ENCODE measurements at regions not wholly inside any gene's neighbourhood (a gene's known extent, or its start where the extent isn't known, plus 50 kb on each side); places are given as distances from the start of the nearest gene placed in this dataset.

GRCh38 chr3:87082796-87083440 is 92.0 kb upstream of the VGLL3 start (continued):
- TF ChIP-seq HMG20A (CRISPR knock-in tag; IDR thresholded peaks at IDR 0.05; ENCODE audit: borderline replicate concordance) (no peak), POLR2AphosphoS5 (IDR thresholded peaks at IDR 0.05; ENCODE audit: low read depth, low read length) (no peak), SIN3B (IDR thresholded peaks at IDR 0.05; ENCODE audit: low read length) (no peak), SETDB1 (CRISPR knock-in tag; IDR thresholded peaks at IDR 0.05; ENCODE audit: borderline replicate concordance) (no peak), GATA4 (IDR thresholded peaks at IDR 0.05; ENCODE audit: borderline replicate concordance, low read depth) (no peak), EZH2 (conservative IDR thresholded peaks at IDR 0.05; ENCODE audit: low read depth, low read length) (no peak), CERS6 (CRISPR knock-in tag; IDR thresholded peaks at IDR 0.05) (no peak), CTCF (CRISPR knock-in tag; IDR thresholded peaks at IDR 0.05) (peak; percentile 70)

GRCh38 chr3:87077355-87077754 is 86.4 kb upstream of the VGLL3 start:
- TF ChIP-seq ZNF850 (CRISPR knock-in tag; conservative IDR thresholded peaks at IDR 0.05) (no peak), KLF11 (CRISPR knock-in tag; IDR thresholded peaks at IDR 0.05) (no peak), SCMH1 (CRISPR knock-in tag; IDR thresholded peaks at IDR 0.05; ENCODE audit: borderline replicate concordance) (no peak), ATF6 (CRISPR knock-in tag; conservative IDR thresholded peaks at IDR 0.05) (no peak)
- no peak overlapping the region for H3K27ac ChIP-seq (ENCODE audit: extremely low read length, insufficient read depth, low read length)
- CTCF ChIA-PET (ENCODE audit: low intra/inter-chr PET ratio, low total read pairs): no interaction called here

More at GRCh38 chr3:87077355-87077754, 86.4 kb upstream of the VGLL3 start:
- Histone ChIP-seq H3K9ac (ENCODE audit: insufficient read depth, low read depth, low read length) (no peak overlapping the region), H3K9me3 (ENCODE audit: low read length) (no peaks in the 10 kb centered on the region), H3K79me2 (ENCODE audit: insufficient read depth, low read length) (no peaks in the 10 kb centered on the region), H2AFZ (ENCODE audit: low read length) (no peak overlapping the region), H3K4me1 (ENCODE audit: insufficient read depth, low read length) (no peaks in the 10 kb centered on the region), H3K4me2 (ENCODE audit: low read depth, low read length) (no peak overlapping the region), H3K36me3 (replicated peaks in 1 of 2; ENCODE audit: control insufficient read depth in 1 of 2, insufficient read depth in 2 of 2, low read length in 2 of 2) (no peaks in the 10 kb centered on the region), H4K20me1 (ENCODE audit: insufficient read depth, low read length) (no peaks in the 10 kb centered on the region), H3K4me3 (replicated peaks in 1 of 3; ENCODE audit: insufficient read depth in 1 of 3, low read depth in 2 of 3, low read length in 3 of 3) (no peak overlapping the region), H3K27me3 (ENCODE audit: control insufficient read depth in 1 of 2, insufficient read depth in 2 of 2, low read length in 2 of 2) (no peaks in the 10 kb centered on the region)
- FAIRE-seq (no peak), DNase-seq (ENCODE audit: low spot score) (no peak), ATAC-seq (no peak)
- POLR2A ChIA-PET: no interaction called here
- no TSS peak for BruUV-seq (replicated peaks)
- in situ Hi-C loops (cut with HindIII; ENCODE audit: extremely low pct_ligation_motif_present, low pct_unique_long_range_greater_than_20kb) (no loop called here), intact Hi-C loops (cut with micrococcal nuclease; ENCODE audit: unreplicated experiment) (no loop called here)
- WGBS (ENCODE audit: low lambda C conversion rate): 3% methylated on average over 2 of the region's 2 CpGs
